Bronchial epithelial cell (primary cell): ENCODE measurements at regions not wholly inside any gene's neighbourhood (a gene's known extent, or its start where the extent isn't known, plus 50 kb on each side); places are given as distances from the start of the nearest gene placed in this dataset.

Experiments
- DNase-seq: peaks from one replicate; pipeline ENCODE4 v3.0.0-alpha.2; 2010; ENCODE audit warnings: low read depth
- FAIRE-seq: peaks from 2 replicates; lab custom pipeline; 2011; peaks lifted over from hg19 to GRCh38; lab: Jason Lieb, UNC
- H3K27me3 ChIP-seq: 2 replicates; pipeline ENCODE4 v1.5.1; 2011; ENCODE audit warnings: low read length; ENCODE audit not compliant: control insufficient read depth, insufficient read depth
- H3K36me3 ChIP-seq: 2 replicates; pipeline ENCODE4 v1.5.1; 2011; ENCODE audit warnings: low read length; ENCODE audit not compliant: control insufficient read depth, insufficient read depth
- H3K4me3 ChIP-seq: 2 replicates; pipeline ENCODE4 v1.5.1; 2011; ENCODE audit warnings: mild to moderate bottlenecking, low read depth, low read length, control low read depth
- CTCF ChIP-seq: IDR thresholded peaks from 2 replicates; pipeline ENCODE4 v1.5.1; 2011; ENCODE audit warnings: mild to moderate bottlenecking, moderate library complexity, low read length, control low read depth, inconsistent platforms; ENCODE audit not compliant: insufficient read depth, severe bottlenecking

DNA sequence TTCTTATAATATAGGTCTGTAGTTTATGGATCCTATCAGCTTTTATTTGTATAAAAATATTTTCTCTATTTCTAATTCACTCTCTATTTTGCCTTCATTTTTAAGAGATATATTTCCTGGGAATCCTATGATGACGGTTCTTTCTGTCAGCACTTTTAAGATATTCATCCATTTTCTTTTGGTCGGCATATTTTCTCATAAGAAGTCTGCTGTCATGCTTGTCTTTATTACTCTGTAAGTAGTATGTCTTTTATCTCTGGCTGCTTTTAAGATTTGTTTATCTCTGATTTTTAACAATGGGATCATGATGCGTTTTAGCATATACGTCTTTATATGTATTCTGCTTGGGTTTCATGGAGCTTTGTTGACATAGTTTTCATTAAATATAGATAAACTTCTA is 175.5 kb downstream of the SNX19 start:
- no peaks in the 10 kb centered on the region for H3K36me3 ChIP-seq
- H3K27me3 ChIP-seq, result no peaks in the 10 kb centered on the region
- FAIRE-seq, result no peak
- no peak for DNase-seq
- TF ChIP-seq CTCF, result no peak
- H3K4me3 ChIP-seq, result no peak overlapping the region

- TF ChIP-seq CTCF, result no peak
- no peak for DNase-seq
- Histone ChIP-seq H3K27me3 (no peaks in the 10 kb centered on the region), H3K36me3 (no peaks in the 10 kb centered on the region), H3K4me3 (no peak overlapping the region)
- no peak for FAIRE-seq
These were observed 171.5 kb downstream of the SNX19 start for GRCh38 chr11:130744794-130745193.

GRCh38 chr11:130749216-130749615 is 167.1 kb downstream of the SNX19 start:
- DNase-seq (no peak), FAIRE-seq (no peak)
- TF ChIP-seq CTCF, result no peak
- Histone ChIP-seq H3K36me3 (no peaks in the 10 kb centered on the region), H3K27me3 (no peaks in the 10 kb centered on the region), H3K4me3 (no peak overlapping the region)

DNA sequence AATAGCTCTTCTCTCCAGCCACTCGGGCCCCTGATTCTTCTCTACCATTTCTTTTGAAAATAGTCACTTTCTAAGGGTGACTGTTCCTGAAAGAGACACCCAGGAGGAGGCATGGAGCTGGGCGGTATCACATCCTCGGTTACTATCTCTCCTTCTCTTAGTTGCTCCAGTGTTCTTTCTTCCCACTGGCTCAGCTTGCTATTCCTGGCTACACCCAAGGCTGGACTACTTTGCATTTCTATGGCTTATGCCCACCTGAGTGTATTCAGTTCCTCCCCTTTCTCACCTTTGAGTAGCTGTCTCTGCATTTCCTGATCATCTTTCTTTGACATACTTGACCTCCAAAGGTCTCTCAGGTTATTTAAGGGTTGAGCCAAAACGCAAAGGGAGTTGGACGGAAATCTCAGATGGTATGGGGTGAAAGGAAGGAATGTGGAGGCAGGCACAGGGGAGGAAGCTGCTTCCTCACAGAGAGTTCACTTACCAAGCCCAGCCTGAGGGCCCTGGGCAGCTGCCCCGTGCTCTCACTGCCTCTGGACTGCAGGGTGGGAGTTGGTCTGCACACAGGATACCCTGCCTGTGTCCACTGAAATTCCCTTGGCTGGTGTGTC is 155.7 kb downstream of the SNX19 start:
- DNase-seq (no peak), FAIRE-seq (no peak)
- Histone ChIP-seq H3K36me3 (no peaks in the 10 kb centered on the region), H3K27me3 (no peaks in the 10 kb centered on the region), H3K4me3 (no peak overlapping the region)
- TF ChIP-seq CTCF, result no peak

GRCh38 chr11:130761560-130762220 is 154.6 kb downstream of the SNX19 start:
- Histone ChIP-seq H3K36me3 (no peaks in the 10 kb centered on the region), H3K27me3 (no peaks in the 10 kb centered on the region), H3K4me3 (no peak overlapping the region)
- TF ChIP-seq CTCF, result no peak
- DNase-seq, result no peak
- FAIRE-seq, result no peak
